HG02840 (cell line): ENCODE measurements at regions not wholly inside any gene's neighbourhood (a gene's known extent, or its start where the extent isn't known, plus 50 kb on each side); places are given as distances from the start of the nearest gene placed in this dataset.

Experiments
- ATAC-seq: cut with Tn5 transposase; IDR thresholded peaks from one replicate; pipeline ENCODE4 v1.9.1; 2021; ENCODE audit warnings: mild to moderate bottlenecking, moderate library complexity, moderate number of reproducible peaks; ENCODE audit not compliant: unreplicated experiment, low FRiP score

DNA sequence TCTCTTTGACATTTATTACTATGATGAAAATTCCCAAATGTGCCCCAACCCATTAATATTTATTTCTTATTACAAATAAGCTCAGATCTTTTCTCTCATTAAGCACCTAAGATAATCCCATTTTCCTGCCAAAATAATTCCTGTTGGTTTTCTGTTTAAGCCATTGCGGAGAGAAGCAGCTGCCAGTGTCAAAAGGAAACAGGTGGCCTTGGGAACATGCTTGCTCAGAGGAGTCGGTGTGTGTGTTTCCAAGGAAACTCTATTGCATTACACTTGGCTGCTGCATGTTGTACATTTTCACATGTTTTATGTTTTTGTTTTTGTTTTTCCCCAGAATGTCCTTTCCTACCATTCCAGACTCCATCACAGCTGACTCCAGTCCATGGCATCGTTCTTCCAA is 56.4 kb downstream of the CD24 start:
- no peak for ATAC-seq

- no peak for ATAC-seq
Observed at GRCh38 chr6:106916891-106917290, 57.6 kb downstream of the CD24 start.

DNA sequence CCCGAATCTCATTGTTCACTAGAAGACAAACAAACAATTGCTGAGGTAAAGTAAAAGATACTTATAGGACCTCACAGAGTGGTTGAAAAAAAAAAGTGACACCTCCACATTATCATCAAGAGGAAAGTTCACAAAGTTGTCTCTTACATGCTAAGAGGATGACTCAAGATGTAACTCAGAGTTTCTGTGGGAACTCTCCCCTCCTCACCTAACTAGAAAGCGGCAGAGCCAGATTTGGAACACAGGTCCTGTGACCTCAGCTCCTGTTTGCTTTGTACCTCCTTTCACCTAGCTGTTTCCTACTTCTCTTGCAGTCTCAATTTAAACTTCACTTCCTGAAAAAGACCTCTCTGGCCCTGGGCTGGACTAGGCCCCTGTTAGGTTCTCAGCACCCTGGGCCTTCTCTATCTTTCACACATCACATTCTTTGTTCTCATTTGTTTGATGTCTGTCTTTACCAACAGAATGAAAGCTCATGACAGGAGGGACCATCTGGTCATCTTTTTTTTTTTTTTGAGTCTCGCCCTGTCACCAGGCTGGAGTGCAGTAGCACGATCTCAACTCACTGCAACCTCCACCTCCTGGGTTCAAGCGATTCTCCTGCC is 60.8 kb downstream of the CD24 start:
- no peak for ATAC-seq

DNA sequence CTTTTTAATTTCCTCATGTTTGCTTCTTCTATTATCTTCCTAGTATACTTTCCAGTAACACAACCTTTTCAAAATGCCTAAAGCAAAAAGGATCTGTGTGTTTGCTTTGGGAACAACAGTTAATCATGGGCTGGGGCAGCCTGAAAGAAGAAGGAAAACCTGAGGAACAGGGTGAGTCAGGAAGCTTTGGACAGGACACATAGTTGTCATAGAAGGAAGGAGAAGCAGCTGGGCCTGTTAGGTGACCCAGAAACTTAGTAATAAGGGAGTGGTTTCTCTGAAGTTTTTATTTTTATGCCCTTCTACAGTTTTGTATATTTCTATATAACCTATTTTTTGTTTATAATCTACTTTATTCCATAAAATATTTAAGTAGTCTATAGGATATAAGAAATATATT is 61.4 kb downstream of the CD24 start:
- ATAC-seq: no peak

GRCh38 chr6:106912091-106912490 is 62.4 kb downstream of the CD24 start:
- ATAC-seq: no peak

DNA sequence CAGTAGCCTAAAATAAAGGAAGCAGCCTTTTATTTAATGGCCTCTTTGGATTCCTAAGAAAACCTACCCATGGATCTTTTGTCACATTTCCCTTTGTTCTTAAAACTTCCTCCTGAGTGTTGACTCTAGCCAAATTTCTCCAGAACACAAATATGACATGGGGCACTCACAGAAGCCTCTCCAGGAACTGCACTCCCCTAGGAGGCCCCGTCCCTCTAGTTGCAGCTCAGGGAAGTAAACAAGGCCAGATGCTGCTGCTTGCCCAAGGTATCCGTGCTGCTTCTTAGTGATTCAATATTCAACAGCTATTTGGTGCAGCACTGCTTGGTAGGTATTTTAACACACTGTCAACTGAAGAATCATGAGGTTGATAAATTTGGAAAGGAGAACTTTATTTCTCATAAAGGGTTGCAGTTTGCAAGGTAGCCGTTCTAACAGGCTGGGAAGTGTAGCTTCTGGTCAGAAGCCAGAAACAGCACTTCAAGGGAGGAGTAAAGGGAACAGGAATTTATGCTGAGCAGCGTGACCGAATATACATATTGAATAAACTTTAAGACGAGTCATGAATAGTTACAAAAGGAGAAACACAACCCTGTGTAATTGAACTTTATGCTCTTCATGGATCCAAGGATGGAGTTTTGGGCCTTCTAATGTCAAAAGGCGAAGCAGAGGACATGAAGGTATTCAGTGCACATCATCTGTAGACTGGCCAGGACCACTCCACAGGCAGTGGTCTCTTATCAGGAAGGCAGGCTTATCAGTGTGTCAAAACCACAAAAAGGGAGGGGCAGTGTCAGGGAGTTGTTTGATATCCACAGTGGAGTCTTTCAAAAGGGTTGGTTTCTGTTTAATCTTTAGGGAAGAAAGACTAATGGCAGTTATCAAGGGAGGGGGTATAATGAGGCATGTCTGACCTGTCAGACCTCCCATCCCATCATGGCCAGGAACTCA is 63.3 kb downstream of the CD24 start:
- ATAC-seq: no peak

- no peak for ATAC-seq
Observed at GRCh38 chr6:106908386-106908840, 66.1 kb downstream of the CD24 start.

GRCh38 chr6:106907754-106908153 is 66.8 kb downstream of the CD24 start:
- ATAC-seq: no peak

DNA sequence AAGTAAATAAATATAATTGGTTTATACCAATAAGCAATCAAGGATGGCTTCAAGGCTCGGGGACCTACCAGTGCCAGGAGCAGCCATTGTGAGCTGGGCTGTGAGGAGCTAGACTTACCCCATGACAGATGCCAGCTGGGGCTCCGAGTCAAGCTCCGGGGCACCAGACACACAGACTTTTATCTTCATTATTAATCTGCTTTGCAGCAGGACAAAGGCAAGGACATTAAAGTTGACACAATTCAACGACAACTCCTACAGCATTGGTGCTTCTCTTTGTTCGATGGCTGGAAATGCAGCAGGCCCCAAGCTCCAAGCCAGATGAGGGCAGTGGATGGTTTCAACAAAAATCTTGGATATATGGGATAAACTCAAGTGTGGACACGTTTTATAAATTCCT is 68.3 kb downstream of the CD24 start:
- ATAC-seq: no peak

DNA sequence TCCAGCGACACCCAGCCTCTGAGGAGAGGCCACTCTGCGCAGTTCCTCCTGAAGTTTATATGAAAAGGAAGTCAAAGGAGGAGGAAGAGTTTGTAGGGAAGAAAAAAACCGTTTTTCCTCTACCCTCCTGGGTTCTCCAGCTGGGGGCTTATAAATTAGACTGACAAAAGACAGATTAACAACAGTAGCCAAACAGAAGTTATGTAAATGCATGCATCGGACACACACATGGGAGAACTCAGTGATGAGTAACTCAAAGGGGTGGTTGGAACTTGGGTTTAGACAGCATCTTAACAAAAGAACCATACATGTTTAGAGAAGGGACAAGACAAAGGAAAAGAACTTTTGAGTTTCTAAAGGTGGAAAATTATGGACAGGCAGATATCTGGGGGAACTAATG is 71.2 kb downstream of the CD24 start:
- ATAC-seq: no peak

DNA sequence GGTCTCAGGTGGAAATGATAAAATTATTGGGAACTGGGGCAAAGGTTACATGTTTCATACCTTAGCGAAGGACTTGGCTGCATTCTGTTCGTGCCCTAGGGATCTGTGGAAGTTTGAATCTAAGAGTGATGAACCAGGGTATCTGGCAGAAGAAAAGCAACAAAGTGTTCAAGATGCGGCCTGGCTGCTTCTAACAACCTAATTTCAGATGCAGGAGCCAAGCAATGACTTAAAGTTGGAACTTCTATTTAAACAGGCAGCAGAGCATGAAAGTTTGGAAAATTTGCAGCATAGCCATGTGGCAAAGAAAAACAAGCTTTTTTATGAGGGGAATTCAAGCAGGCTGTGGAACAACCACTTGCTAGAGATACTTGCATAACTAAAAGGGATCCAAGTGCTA is 73.5 kb downstream of the CD24 start:
- no peak for ATAC-seq

DNA sequence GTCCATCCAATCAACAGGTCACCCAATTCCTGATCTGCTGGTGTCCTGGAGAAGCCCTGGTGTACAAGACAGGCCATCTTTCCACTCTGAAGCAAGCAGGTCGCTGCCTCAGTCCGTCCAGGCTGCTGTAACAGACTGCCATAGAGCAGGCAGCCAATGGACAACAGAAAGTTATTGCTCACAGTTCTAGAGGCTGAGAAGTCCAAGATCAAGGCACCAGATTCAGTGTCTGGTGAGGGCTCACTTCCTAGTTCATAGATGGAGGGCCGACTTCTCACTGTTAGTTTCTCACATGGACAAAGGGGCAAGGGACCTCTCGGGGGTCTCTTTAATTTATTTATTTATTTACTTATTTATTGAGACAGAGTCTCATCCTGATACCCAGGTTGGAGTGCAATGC is 74.8 kb downstream of the CD24 start:
- ATAC-seq: no peak

DNA sequence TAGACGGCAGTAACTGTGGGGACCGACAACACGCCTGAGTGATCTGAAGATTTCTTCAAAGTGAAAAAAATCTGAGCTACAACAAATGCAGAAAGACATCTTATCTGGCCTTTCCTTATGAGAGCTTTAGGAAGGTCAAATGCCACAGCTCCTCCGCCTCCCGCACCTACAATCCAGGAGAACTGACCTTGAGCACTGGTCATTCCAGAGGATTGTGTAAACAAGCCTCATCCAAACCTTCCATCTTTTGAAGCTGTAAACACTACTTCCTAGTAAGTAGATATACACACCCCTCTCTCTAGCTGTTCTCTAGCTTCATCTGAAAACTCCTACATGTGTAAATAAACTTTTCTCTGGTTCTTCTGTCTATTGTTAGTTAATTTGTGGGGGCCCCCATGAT is 76.9 kb downstream of the CD24 start:
- ATAC-seq: no peak

DNA sequence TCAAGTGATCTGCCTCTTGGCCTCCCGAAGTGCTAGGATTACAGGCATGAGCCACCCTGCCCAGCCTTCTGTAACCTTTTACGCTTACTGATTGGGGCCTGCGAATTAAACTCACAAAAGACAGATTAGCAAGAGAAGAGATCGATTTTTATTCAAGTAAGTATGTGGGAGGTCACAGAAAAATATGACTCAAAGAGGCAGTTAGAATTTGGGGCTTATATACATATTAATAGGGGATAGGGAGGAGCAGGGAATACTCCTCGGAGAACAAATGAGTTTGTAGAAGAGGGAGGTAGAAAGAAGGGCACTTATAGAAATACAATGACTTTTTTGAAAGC is 78.9 kb downstream of the CD24 start:
- ATAC-seq: no peak

- ATAC-seq: no peak
Observed at GRCh38 chr6:106894978-106895702, 79.4 kb downstream of the CD24 start.

- no peak for ATAC-seq
Observed at GRCh38 chr6:106892186-106892585, 82.3 kb downstream of the CD24 start.

DNA sequence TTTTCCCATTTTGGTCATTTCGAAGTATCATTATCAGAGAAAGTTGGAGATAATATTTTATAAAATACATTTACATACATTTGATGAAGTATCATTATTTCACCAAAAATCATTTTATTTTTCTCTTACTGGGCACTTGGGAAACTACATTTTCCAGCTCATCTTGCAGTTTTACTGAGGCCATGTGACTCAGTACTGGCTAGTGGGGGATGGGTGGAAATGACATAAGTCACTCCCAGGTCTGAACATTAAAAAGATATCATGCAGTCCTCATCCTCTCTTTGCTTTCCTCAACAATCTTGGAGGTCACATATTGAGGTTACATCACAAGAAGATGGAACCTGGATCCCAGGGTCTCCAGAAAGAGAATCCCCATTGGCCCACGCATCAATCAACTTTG is 84.1 kb downstream of the CD24 start:
- no peak for ATAC-seq

DNA sequence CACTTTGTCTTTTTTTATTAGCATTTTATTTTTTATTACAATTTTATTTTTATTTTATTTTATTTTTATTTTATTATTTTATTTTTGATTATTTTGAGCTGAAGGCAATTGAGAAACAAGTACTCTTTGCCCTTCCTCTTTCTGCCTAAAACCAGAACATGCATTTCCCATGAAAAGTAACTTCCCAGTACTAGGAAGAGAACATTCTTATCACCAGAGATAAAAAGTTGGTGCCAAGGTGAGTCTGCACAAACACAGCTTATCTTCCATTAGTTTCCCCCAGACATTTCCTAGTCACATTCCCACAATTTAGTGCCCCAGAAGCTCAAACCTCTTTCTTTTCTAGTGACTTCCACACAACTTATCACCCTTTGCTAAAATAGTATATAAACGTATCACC is 84.8 kb downstream of the CD24 start:
- ATAC-seq: no peak

DNA sequence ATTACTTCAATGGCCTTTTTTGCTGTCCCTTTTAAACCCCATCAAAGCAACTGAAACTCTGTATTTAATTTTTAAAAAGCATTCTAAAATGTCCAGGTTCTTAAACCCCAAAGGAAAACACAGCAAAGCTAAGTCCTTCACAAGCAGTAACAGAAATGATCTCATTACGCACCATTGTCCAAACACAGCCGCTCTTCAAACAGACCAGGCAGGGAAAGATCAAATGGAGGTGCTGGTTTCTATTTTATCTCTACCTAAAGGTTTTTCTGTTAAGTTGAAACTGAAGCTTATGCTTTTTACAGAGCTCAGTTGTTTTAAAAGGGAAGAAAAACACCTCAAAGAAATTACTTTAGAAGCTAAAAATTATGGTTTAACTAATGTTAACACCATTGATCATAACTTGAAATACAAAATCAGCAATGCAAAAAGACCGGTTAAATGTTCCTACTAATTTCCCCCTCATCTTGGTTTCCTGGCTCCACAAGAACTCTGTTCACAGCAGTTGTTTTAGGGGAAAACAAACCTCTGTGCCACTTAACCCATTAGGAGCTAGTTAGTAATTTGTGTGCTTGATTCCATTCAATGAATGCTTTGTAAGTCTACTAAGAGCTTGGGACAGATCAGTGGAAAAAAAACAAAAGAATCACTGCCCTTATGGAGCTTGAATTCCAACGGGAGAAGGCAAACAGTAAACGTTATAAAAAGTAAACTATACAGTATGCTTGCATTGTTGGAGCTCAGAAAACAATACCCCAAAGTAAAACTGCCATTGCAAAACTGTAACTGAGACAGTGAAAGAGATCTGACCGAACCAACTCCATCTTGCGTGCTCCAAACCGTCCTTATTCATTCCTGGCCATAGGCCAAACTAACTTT is 87.4 kb downstream of the CD24 start:
- ATAC-seq: no peak

DNA sequence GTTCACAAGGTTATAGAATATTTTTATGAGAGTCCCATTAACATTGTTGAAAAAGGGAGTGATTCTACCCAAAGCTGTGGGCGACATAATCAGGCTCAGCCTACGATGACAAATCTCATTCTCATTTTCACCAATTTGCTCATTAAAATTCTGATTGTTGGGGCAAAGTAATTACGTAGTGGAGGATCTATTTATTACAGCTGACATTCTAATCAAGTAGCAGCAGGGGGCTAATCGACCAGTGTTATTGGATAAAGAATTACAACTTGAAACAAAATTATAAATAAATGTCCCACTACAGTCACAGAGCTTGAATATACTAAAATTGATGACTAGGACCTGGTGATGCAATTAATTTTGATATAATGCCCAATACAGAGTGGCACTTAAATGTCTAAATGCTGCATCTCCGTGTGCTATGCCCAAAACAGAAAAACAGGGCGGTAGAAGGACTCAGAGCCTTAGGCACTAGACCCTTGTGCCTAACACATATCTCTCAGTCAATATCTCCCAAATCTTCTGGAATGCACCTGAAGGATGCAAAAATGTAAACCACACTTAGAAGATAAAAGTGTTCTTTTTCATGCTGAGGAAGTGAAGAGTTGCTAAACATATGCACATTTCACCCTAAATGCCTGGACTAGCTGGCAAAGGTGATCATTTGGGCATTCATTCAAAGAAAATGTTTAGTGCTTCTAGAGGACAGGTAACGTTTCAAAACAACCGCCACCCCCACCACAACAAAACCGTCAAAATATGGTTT is 88.3 kb downstream of the CD24 start:
- ATAC-seq: no peak
